Thyroid gland (tissue), 4 donors: ENCODE measurements at regions not wholly inside any gene's neighbourhood (a gene's known extent, or its start where the extent isn't known, plus 50 kb on each side); places are given as distances from the start of the nearest gene placed in this dataset.

Source experiments
- DNase-seq, 2 donors: peaks; one replicate each; pipeline ENCODE4 v3.0.0-alpha.2; 2019
- H3K27ac ChIP-seq, 3 donors: fragments of 200-600 bp; sonication (generic); 1 replicate in 2 of 3; 2 replicates in 1 of 3; pipeline ENCODE4 v1.5.1; 2016 to 2019; ENCODE audit warnings: mild to moderate bottlenecking in 1 of 3, moderate library complexity in 1 of 3
- H3K27me3 ChIP-seq: fragments of 200-600 bp; sonication (generic); one replicate; pipeline ENCODE4 v1.5.1; 2019
- H3K36me3 ChIP-seq, 2 donors: fragments of 200-600 bp; sonication (generic); one replicate each; pipeline ENCODE4 v1.5.1; 2016 to 2019
- H3K4me1 ChIP-seq, 2 donors: fragments of 200-600 bp; sonication (generic); one replicate each; pipeline ENCODE4 v1.5.1; 2017 to 2019
- H3K4me3 ChIP-seq, 3 donors: fragments of 200-600 bp; sonication (generic); replicated peaks in 1 of 3; 1 replicate in 2 of 3; 2 replicates in 1 of 3; pipeline ENCODE4 v1.5.1; 2016; ENCODE audit warnings: mild to moderate bottlenecking in 1 of 3
- H3K9me3 ChIP-seq: fragments of 200-600 bp; sonication (generic); one replicate; pipeline ENCODE4 v1.5.1; 2017
- CTCF ChIP-seq, 6 experiments: fragments of 200-600 bp in 3 of 6; fragments of 450-650 bp in 3 of 6; sonication (generic) in 3 of 6; IDR thresholded peaks; one replicate each; pipeline ENCODE4 v1.5.1; 2016 to 2019; ENCODE audit warnings: antibody characterized with exemption in 6 of 6, mild to moderate bottlenecking in 2 of 6, inconsistent platforms in 1 of 6, moderate library complexity in 1 of 6
- POLR2A ChIP-seq, 2 donors: fragments of 450-650 bp; IDR thresholded peaks; one replicate each; pipeline ENCODE4 v1.6.1; 2017; ENCODE audit warnings: antibody characterized with exemption in 2 of 2, mild to moderate bottlenecking in 2 of 2, moderate library complexity in 1 of 2
- WGBS, 2 donors: methylation state at CpG; one replicate each; pipeline ENCODE4 v1.1.5; 2017; 5-methylcytosine and 5-hydroxymethylcytosine counted together
- intact Hi-C: fragments of 100-400 bp; cut with DNase I; formaldehyde crosslinking; loops from one replicate; pipeline ENCODE4 v1.15.1; 2023

DNA sequence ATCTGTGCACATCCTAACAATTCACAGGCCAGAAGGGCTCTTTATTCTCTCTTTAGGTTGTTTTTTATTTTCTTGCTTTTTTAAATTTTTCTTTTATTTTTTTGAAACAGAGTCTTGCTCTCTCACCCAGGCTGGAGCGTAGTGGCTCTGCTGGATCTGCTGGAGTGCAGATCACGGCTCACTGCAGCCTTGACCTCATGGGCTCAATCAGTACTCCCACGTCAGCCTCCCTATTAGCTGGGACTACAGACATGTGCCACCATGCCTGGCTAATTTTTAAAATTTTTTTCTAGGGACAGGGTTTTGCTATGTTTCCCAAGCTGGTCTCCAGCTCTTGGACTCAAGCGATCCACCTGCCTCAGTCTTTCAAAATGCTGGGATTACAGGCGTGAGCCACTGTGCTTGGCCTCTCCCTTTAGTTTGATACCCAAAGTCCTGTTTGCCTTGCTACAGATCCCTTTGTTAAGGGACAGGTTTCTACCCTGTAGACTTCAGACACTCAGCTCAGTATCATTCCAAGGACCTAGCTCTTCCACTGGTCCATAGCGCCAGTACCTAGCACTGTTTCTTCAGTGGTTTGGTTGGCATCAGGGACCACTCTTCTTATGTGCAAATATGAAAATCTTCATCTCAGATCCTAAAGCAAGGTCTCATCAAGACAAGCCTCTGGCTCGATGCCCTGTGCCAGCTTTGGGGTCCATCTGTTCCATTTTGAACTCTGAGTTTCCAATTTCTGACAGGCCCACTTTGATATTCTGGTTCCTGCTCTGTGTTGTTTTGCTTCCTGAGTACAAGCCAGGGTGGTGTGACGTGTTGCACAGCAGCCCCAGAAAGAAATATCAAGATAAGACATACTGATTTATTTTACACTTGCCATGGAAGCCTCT lies 211.7 kb downstream of the FAT3 start:
- H3K4me1 ChIP-seq = no peaks in the 10 kb centered on the region
- WGBS, 2 donors = 84 to 92% methylated on average over 8 of the region's 8 CpGs
- no peak for TF ChIP-seq CTCF (IDR thresholded peaks at IDR 0.05)
- TF ChIP-seq POLR2A (IDR thresholded peaks at IDR 0.05) = no peak

DNA sequence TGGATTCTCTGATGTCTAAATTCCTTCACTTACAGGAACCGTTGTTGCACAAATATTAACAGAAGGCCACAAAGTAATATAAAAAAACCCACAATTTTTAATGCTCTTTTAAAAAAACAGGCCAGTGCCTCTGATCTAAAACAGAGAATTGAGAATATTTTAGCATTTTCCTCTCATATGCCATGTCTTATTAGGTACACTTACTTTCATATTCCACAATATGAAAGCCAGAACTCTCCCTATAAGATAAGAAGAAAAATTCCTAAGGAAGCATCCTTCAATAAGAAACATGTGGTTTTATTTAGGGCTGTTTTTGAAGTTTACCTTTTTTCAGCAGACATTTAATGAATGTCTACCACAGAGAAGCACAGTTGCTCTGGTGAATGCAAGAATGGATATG lies 214.5 kb downstream of the FAT3 start:
- Histone ChIP-seq H3K4me1 (no peaks in the 10 kb centered on the region), H3K9me3 (no peaks in the 10 kb centered on the region), H3K27ac (no peak overlapping the region), H3K27me3 (no peaks in the 10 kb centered on the region), H3K36me3 (no peaks in the 10 kb centered on the region), H3K4me3 (no peak overlapping the region)
- intact Hi-C loops = no loop called here
- WGBS, 2 donors = 79 to 91% methylated on average over 1 of the region's 1 CpG
- DNase-seq = no peak
- TF ChIP-seq POLR2A (IDR thresholded peaks at IDR 0.05) (no peak), CTCF (IDR thresholded peaks at IDR 0.05) (no peak)

More for the DNA sequence above, 211.7 kb downstream of the FAT3 start:
- H3K36me3 ChIP-seq = no peaks in the 10 kb centered on the region
- H3K4me3 ChIP-seq = no peak overlapping the region
- H3K9me3 ChIP-seq = no peaks in the 10 kb centered on the region
- H3K27ac ChIP-seq = no peak overlapping the region
- intact Hi-C loops = no loop called here
- DNase-seq = no peak
- H3K27me3 ChIP-seq = no peaks in the 10 kb centered on the region

DNA sequence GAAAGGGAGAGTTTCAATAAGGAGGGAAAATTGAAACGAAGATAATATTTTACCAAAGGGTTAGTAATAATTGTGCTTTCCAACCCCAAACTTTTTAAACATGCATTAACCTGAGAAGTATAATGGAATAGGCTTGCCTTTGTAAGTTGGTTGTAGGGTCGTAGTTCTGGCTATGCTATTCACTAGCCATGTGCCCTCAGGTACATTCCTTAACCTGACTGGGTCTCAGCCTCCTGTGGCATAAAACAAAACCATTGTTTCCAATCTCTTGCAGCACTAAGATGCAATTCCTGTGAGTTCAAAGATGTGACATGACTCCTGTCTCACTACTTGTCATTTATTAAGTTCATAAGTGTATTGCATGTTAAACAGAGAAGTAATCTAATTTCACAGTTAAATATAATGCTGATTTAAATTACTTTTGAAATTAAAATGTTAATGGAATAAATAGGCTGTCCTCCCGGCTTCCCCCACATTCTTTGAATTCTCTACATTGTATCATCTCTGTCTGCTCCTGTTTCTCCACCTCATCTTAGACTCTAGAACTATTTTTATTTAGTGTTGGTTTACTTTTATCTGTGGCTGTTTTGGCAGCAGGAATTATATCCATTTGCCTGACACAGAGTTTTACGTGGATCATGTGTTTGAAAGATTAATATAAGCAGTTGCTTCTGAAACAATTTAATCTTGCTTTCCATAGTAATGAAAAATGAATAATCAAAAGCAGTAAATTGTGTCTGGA lies 216.3 kb downstream of the FAT3 start:
- Histone ChIP-seq H3K4me1 (no peaks in the 10 kb centered on the region), H3K27me3 (no peaks in the 10 kb centered on the region), H3K36me3 (no peaks in the 10 kb centered on the region), H3K4me3 (no peak overlapping the region), H3K9me3 (no peaks in the 10 kb centered on the region), H3K27ac (no peak overlapping the region)
- intact Hi-C loops = no loop called here
- TF ChIP-seq POLR2A (IDR thresholded peaks at IDR 0.05) (no peak), CTCF (IDR thresholded peaks at IDR 0.05) (no peak)
- 76 to 79% methylated on average over 4 of the region's 4 CpGs for WGBS, 2 donors
- no peak for DNase-seq

- Histone ChIP-seq H3K4me3 (no peak overlapping the region), H3K27ac (no peak overlapping the region), H3K36me3 (no peaks in the 10 kb centered on the region), H3K9me3 (no peaks in the 10 kb centered on the region), H3K27me3 (no peaks in the 10 kb centered on the region), H3K4me1 (no peaks in the 10 kb centered on the region)
- 88% methylated on average over 4 of the region's 4 CpGs for WGBS, 2 donors
- no peak for TF ChIP-seq CTCF (IDR thresholded peaks at IDR 0.05)
- no peak for TF ChIP-seq POLR2A (IDR thresholded peaks at IDR 0.05)
- DNase-seq = no peak
- intact Hi-C loops = no loop called here
Measured at GRCh38 chr11:92441443-92441726, 216.8 kb downstream of the FAT3 start.

GRCh38 chr11:92443199-92443598 lies 218.6 kb downstream of the FAT3 start:
- 56 to 76% methylated on average over 2 of the region's 2 CpGs for WGBS, 2 donors
- no peaks in the 10 kb centered on the region for H3K4me1 ChIP-seq
- no peaks in the 10 kb centered on the region for H3K27me3 ChIP-seq
- H3K4me3 ChIP-seq = no peak overlapping the region
- no peak overlapping the region for H3K27ac ChIP-seq
- DNase-seq = no peak
- no peak for TF ChIP-seq POLR2A (IDR thresholded peaks at IDR 0.05)
- no peak for TF ChIP-seq CTCF (IDR thresholded peaks at IDR 0.05)
- no peaks in the 10 kb centered on the region for H3K36me3 ChIP-seq
- H3K9me3 ChIP-seq = no peaks in the 10 kb centered on the region
- intact Hi-C loops = no loop called here
